Karpas-422 (cell line): ENCODE measurements at regions not wholly inside any gene's neighbourhood (a gene's known extent, or its start where the extent isn't known, plus 50 kb on each side); places are given as distances from the start of the nearest gene placed in this dataset.
"Not testable (repeated sequence)": the region's sequence is repeated elsewhere in the genome, so short reads cannot be mapped to it uniquely, and the experiment has no call there.

Experiments
- DNase-seq: peaks from one replicate; pipeline ENCODE4 v3.0.0-alpha.2; 2015
- H2AFZ ChIP-seq: fragments of 200-600 bp; sonication (generic); 2 replicates; pipeline ENCODE4 v1.6.1; 2014; ENCODE audit warnings: antibody characterized with exemption, low read length, mixed read lengths
- H3K27ac ChIP-seq: fragments of 200-600 bp; sonication (generic); 2 replicates; pipeline ENCODE4 v1.5.1; 2014; ENCODE audit warnings: mild to moderate bottlenecking, low read length, moderate library complexity
- H3K27me3 ChIP-seq: fragments of 200-600 bp; sonication (generic); 2 replicates; pipeline ENCODE4 v1.6.1; 2014; ENCODE audit warnings: low read length, mixed read lengths
- H3K36me3 ChIP-seq: fragments of 200-600 bp; sonication (generic); 2 replicates; pipeline ENCODE4 v1.6.1; 2014; ENCODE audit warnings: low read length, mixed read lengths; ENCODE audit not compliant: insufficient read depth
- H3K4me1 ChIP-seq: fragments of 200-600 bp; sonication (generic); 2 replicates; pipeline ENCODE4 v1.6.1; 2014; ENCODE audit warnings: mild to moderate bottlenecking, low read length, mixed read lengths
- H3K4me2 ChIP-seq: fragments of 200-600 bp; sonication (generic); 2 replicates; pipeline ENCODE4 v1.6.1; 2014; ENCODE audit warnings: low read length, low read depth, mild to moderate bottlenecking; ENCODE audit not compliant: poor library complexity, severe bottlenecking
- H3K4me3 ChIP-seq: fragments of 200-600 bp; sonication (generic); 2 replicates; pipeline ENCODE4 v1.5.1; 2014; ENCODE audit warnings: mild to moderate bottlenecking, antibody characterized with exemption, low read length, mixed read lengths
- H3K79me2 ChIP-seq: fragments of 200-600 bp; sonication (generic); 2 replicates; pipeline ENCODE4 v1.6.1; 2014; ENCODE audit warnings: mild to moderate bottlenecking, low read length, mixed read lengths
- H3K9ac ChIP-seq: fragments of 200-600 bp; sonication (generic); 2 replicates; pipeline ENCODE4 v1.6.0; 2014; ENCODE audit warnings: low read length
- H3K9me2 ChIP-seq: fragments of 200-600 bp; sonication (generic), shearing (Covaris generic); replicated peaks from 2 replicates; pipeline ENCODE4 v1.6.0; 2014; ENCODE audit warnings: mild to moderate bottlenecking, low read length, moderate library complexity; ENCODE audit not compliant: insufficient read depth
- H3K9me3 ChIP-seq: fragments of 300-700, 200-600 bp; sonication (generic); 2 replicates; pipeline ENCODE4 v1.6.1; 2014; ENCODE audit warnings: low read length, mixed read lengths
- H4K20me1 ChIP-seq: fragments of 200-600 bp; sonication (generic); 2 replicates; pipeline ENCODE4 v1.6.1; 2014; ENCODE audit warnings: mild to moderate bottlenecking, antibody characterized with exemption, low read length, low read depth; ENCODE audit not compliant: insufficient read depth

GRCh38 chr11:129711760-129712159, 103.9 kb upstream of the TMEM45B start:
- Histone ChIP-seq H3K9me3 (no peaks in the 10 kb centered on the region), H2AFZ (no peak overlapping the region), H3K4me2 (no peak overlapping the region), H3K4me3 (no peak overlapping the region), H3K36me3 (no peaks in the 10 kb centered on the region), H3K4me1 (no peaks in the 10 kb centered on the region), H3K9ac (no peak overlapping the region), H3K27me3 (no peaks in the 10 kb centered on the region), H3K27ac (no peak overlapping the region), H3K79me2 (no peaks in the 10 kb centered on the region), H4K20me1 (no peaks in the 10 kb centered on the region), H3K9me2 (no peaks in the 10 kb centered on the region)
- no peak for DNase-seq

DNA sequence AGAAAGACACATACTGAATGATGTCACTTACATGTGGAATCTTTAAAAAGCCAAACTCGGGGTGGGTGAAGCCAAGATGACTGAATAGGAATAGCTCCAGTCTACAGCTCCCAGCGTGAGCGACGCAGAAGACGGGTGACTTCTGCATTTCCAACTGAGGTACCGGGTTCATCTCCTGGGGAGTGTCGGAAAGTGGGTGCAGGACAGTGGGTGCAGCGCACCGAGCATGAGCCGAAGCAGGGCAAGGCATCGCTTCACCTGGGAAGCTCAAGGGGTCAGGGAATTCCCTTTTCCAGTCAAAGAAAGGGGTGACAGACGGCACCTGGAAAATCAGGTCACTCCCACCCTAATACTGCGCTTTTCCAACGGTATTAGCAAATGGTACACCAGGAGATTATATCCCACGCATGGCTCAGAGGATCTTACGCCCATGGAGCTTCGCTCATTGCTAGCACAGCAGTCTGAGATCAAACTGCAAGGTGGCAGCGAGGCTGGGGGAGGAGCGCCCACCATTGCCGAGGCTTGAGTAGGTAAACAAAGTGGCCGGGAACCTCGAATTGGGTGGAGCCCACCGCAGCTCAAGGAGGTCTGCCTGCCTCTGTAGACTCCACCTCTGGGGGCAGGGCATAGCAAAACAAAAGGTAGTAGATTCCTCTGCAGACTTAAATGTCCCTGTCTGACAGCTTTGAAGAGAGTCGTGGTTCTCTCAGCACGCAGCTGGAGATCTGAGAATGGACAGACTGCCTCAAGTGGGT, 103.0 kb upstream of the TMEM45B start:
- not testable (repeated sequence) for H3K9me2 ChIP-seq, H3K4me2 ChIP-seq, H3K79me2 ChIP-seq, H3K36me3 ChIP-seq, H3K27me3 ChIP-seq, H3K9ac ChIP-seq, DNase-seq, H4K20me1 ChIP-seq, H3K9me3 ChIP-seq, H3K4me1 ChIP-seq, H3K4me3 ChIP-seq, H2AFZ ChIP-seq, H3K27ac ChIP-seq

DNA sequence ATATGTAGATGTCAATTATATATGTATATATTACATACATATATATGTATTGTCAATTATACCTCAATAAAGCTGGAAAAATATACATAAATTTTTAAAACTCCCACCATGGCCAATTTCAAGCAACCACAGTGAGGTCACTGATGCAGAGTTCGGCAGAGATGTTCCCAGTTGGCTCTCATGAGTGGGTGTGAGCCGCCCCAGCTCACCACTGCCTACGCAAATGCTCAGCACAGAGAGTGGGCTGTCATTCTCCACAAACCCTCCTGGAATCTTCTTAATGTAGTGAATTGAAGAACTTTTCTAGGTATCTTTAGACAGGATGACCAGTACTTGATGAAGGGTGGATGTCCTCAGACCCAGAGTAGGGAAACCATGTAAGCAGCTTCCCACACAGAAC, 96.6 kb upstream of the TMEM45B start:
- no peak for DNase-seq
- no peaks in the 10 kb centered on the region for H3K4me1 ChIP-seq

DNA sequence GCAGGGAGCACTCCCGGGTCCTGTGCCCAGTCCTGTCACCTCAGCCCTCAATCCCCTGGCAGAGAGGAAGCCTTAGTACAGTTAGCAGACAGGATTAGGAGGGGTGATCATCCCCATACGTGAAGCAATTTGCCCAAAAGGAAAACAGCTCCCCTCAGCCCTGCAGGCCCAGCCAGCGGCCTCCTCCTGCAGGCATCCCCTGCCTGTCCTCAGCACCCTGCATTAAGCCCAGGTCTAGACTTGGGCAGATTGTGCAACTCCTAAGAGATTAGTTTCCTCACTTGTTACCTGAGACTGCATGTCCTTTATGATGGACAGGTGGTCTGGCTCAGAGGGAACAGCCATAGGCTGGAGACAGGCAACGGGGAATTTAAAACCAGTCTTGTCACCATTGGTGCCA, 95.5 kb upstream of the TMEM45B start:
- Histone ChIP-seq H3K9me3 (no peaks in the 10 kb centered on the region), H3K4me3 (no peak overlapping the region), H3K4me2 (no peak overlapping the region), H3K36me3 (no peaks in the 10 kb centered on the region), H3K9ac (no peak overlapping the region), H2AFZ (no peak overlapping the region), H3K27me3 (no peaks in the 10 kb centered on the region), H3K79me2 (no peaks in the 10 kb centered on the region), H3K9me2 (no peaks in the 10 kb centered on the region), H4K20me1 (no peaks in the 10 kb centered on the region), H3K4me1 (no peaks in the 10 kb centered on the region), H3K27ac (no peak overlapping the region)
- DNase-seq = no peak

More for the DNA sequence above, 96.6 kb upstream of the TMEM45B start:
- Histone ChIP-seq H3K9me3 (no peaks in the 10 kb centered on the region), H3K4me2 (no peak overlapping the region), H3K4me3 (no peak overlapping the region), H3K9me2 (no peaks in the 10 kb centered on the region), H3K9ac (no peak overlapping the region), H3K27ac (no peak overlapping the region), H3K27me3 (no peaks in the 10 kb centered on the region), H2AFZ (no peak overlapping the region), H3K36me3 (no peaks in the 10 kb centered on the region), H3K79me2 (no peaks in the 10 kb centered on the region), H4K20me1 (no peaks in the 10 kb centered on the region)

DNA sequence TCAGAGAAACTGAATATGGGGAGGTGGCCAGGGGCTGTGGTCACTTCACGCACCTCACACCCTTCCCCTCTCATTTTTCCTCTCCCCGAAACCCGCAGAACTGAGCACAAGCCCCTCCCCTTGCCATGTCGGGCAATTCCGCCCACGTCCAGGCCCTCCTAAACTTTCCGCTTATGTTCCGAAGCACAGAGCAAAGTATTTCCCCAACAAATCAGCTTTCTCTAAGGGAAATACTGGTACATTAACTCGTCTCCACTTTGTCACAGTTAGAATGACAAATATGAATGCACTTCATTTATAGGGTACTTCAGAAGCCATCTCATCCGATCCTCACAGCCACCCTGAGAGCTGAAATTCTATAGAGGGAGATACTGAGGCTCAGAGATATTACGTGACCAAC, 94.7 kb upstream of the TMEM45B start:
- Histone ChIP-seq H3K27me3 (no peaks in the 10 kb centered on the region), H3K36me3 (no peaks in the 10 kb centered on the region), H3K9ac (no peak overlapping the region), H3K9me2 (no peaks in the 10 kb centered on the region), H3K4me1 (no peaks in the 10 kb centered on the region), H3K4me3 (no peak overlapping the region), H3K9me3 (no peaks in the 10 kb centered on the region), H3K27ac (no peak overlapping the region), H2AFZ (no peak overlapping the region), H3K79me2 (no peaks in the 10 kb centered on the region), H4K20me1 (no peaks in the 10 kb centered on the region), H3K4me2 (no peak overlapping the region)
- no peak for DNase-seq

DNA sequence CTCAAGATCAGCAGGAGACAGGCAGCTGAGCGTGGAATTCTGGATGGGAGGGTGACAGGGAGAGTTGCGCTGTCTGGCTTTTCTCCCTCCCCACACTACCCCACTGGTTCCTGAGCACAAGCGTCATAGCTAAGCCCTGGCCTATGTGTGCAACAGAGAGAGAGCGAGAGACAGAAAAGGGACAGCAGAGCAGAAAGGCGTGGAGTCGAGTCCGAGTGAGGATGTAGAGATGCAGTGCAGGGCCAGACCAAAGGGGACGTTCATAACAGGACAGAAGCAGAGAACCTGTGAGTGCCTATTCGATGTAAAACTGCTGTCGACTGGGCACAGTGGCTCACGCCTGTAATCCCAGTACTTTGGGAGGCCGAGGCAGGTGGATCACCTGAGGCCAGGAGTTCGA, 94.0 kb upstream of the TMEM45B start:
- Histone ChIP-seq H3K4me3 (no peak overlapping the region), H3K4me1 (no peaks in the 10 kb centered on the region), H4K20me1 (no peaks in the 10 kb centered on the region), H2AFZ (no peak overlapping the region), H3K9me2 (no peaks in the 10 kb centered on the region), H3K27ac (no peak overlapping the region), H3K9ac (no peak overlapping the region), H3K79me2 (no peaks in the 10 kb centered on the region), H3K4me2 (no peak overlapping the region), H3K27me3 (no peaks in the 10 kb centered on the region), H3K9me3 (no peaks in the 10 kb centered on the region), H3K36me3 (no peaks in the 10 kb centered on the region)
- DNase-seq = no peak

GRCh38 chr11:129722529-129722928, 93.1 kb upstream of the TMEM45B start:
- no peak overlapping the region for H3K4me2 ChIP-seq
- no peaks in the 10 kb centered on the region for H3K9me3 ChIP-seq
- no peak overlapping the region for H3K27ac ChIP-seq
- no peaks in the 10 kb centered on the region for H4K20me1 ChIP-seq
- no peak overlapping the region for H3K4me3 ChIP-seq
- H3K36me3 ChIP-seq = no peaks in the 10 kb centered on the region
- H3K9me2 ChIP-seq = no peaks in the 10 kb centered on the region
- no peak overlapping the region for H2AFZ ChIP-seq
- H3K79me2 ChIP-seq = no peaks in the 10 kb centered on the region
- no peaks in the 10 kb centered on the region for H3K27me3 ChIP-seq
- no peak overlapping the region for H3K9ac ChIP-seq
- no peaks in the 10 kb centered on the region for H3K4me1 ChIP-seq
- DNase-seq = no peak

DNA sequence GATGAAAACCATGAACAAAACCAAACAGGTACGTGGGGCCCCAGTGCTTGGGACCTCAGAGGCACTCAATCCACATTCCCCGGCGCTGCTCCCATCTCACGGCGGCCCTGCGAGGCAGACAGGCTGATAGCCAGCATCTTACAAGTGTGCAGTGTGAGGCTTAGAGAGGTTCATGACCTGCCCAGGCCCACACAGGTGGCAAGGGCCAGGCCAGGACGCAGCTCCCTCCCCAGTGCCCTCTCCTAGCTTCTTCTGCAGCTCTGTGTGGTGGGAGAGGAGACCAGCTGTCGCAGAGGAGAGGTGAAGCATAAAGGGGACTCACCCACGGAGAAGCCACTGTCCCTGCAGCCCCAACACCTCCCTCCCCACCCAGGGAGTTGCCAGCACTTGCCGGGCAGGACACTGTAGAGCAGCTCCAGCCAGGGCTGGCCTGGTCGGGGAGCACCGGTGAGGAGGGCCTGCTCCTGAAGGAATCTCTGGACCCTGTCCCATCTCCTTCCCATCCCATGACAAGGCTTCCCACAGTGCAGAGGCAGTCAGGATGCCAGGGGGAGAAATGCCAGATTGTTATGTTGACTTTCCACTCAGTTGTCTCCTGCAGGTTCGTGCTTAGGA, 92.4 kb upstream of the TMEM45B start:
- H4K20me1 ChIP-seq = no peaks in the 10 kb centered on the region
- H3K27ac ChIP-seq = no peak overlapping the region
- no peaks in the 10 kb centered on the region for H3K4me1 ChIP-seq
- H3K4me2 ChIP-seq = no peak overlapping the region
- H3K9me3 ChIP-seq = no peaks in the 10 kb centered on the region
- no peaks in the 10 kb centered on the region for H3K27me3 ChIP-seq
- H3K9me2 ChIP-seq = no peaks in the 10 kb centered on the region
- no peak for DNase-seq
- H3K79me2 ChIP-seq = no peaks in the 10 kb centered on the region
- no peak overlapping the region for H3K4me3 ChIP-seq
- no peaks in the 10 kb centered on the region for H3K36me3 ChIP-seq
- no peak overlapping the region for H2AFZ ChIP-seq
- H3K9ac ChIP-seq = no peak overlapping the region
